ENCODE measurements at regions not wholly inside any gene's neighbourhood (a gene's known extent, or its start where the extent isn't known, plus 50 kb on each side); places are given as distances from the start of the nearest gene placed in this dataset.

DNA sequence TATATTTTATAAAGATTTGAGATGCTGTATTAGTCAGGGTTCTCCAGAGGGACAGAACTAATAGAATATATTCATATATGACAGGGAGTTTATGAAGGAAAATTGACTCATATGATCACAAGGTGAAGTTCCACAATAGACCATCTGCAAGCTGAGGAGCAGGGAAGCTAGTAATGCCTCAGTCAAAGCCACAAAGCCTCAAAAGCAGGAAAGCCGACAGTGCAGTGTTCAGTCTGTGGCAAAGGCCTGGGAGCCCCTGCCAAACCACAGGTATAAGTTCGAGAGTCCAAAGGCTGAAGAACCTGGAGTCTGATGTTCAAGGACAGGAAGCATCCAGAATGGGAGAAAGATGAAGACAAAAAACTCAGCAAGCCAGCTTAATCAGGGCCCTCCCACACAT, 382.2 kb downstream of the LRRC70 start:
- H2BK5ac ChIP-seq (ENCODE audit: insufficient read length, low read length), result no peak overlapping the region
- no peak overlapping the region for H4K5ac ChIP-seq (ENCODE audit: insufficient read length, low read depth, low read length)
- no peak overlapping the region for H2AFZ ChIP-seq (ENCODE audit: low read length)
- H3K4ac ChIP-seq (ENCODE audit: low read depth, low read length), result no peak overlapping the region
- H3K23ac ChIP-seq (ENCODE audit: insufficient read length, low read depth, low read length), result no peak overlapping the region
- H3K79me2 ChIP-seq (ENCODE audit: insufficient read depth, low read length), result no peaks in the 10 kb centered on the region
- no peak overlapping the region for H4K8ac ChIP-seq (replicated peaks; ENCODE audit: insufficient read length, low read depth, low read length)
- H3K56ac ChIP-seq (ENCODE audit: insufficient read length, low read depth, low read length), result no peak overlapping the region
- no peak overlapping the region for H3K18ac ChIP-seq (ENCODE audit: insufficient read length, low read depth, low read length)
- no peak overlapping the region for H2BK12ac ChIP-seq (ENCODE audit: insufficient read length, low read depth, low read length)
- peaks cover 15 to 42% (median 35%) of the 10 kb centered on the region in 3 experiments for H3K36me3 Mint-ChIP-seq (ENCODE audit: insufficient read depth in 1 of 3, low read depth in 3 of 3)
- H2BK120ac ChIP-seq (ENCODE audit: low read depth, low read length, poor library complexity, severe bottlenecking), result no peak overlapping the region
- H3K79me1 ChIP-seq (ENCODE audit: insufficient read depth, low read depth, low read length, poor library complexity, severe bottlenecking), result no peaks in the 10 kb centered on the region
- DNase-seq, result no peak
- no peak overlapping the region for H2BK20ac ChIP-seq (ENCODE audit: low read depth, low read length, poor library complexity, severe bottlenecking)
- H3K4me3 Mint-ChIP-seq, result no peak overlapping the region
- no peak overlapping the region for H3T11ph ChIP-seq (ENCODE audit: low read length)
- TF ChIP-seq, protein P1, sequence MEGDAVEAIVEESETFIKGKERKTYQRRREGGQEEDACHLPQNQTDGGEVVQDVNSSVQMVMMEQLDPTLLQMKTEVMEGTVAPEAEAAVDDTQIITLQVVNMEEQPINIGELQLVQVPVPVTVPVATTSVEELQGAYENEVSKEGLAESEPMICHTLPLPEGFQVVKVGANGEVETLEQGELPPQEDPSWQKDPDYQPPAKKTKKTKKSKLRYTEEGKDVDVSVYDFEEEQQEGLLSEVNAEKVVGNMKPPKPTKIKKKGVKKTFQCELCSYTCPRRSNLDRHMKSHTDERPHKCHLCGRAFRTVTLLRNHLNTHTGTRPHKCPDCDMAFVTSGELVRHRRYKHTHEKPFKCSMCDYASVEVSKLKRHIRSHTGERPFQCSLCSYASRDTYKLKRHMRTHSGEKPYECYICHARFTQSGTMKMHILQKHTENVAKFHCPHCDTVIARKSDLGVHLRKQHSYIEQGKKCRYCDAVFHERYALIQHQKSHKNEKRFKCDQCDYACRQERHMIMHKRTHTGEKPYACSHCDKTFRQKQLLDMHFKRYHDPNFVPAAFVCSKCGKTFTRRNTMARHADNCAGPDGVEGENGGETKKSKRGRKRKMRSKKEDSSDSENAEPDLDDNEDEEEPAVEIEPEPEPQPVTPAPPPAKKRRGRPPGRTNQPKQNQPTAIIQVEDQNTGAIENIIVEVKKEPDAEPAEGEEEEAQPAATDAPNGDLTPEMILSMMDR (conservative IDR thresholded peaks at IDR 0.05), result no peak
- H2BK15ac ChIP-seq (ENCODE audit: low read depth, low read length), result no peak overlapping the region
- no peak overlapping the region for H3K14ac ChIP-seq (ENCODE audit: insufficient read depth, low read length)
- H3K9me3 ChIP-seq (ENCODE audit: control insufficient read depth, low read depth, low read length), result peaks cover 19% of the 10 kb centered on the region
- H3K9ac ChIP-seq (ENCODE audit: extremely low read depth, insufficient read length, low read length), result no peak overlapping the region
- no CpG with 5 or more reads among the region's 2 CpGs for WGBS (ENCODE audit: extremely low coverage, insufficient read length, low lambda C conversion rate)
- H3K23me2 ChIP-seq (ENCODE audit: insufficient read length, low read depth, low read length, poor library complexity, severe bottlenecking), result no peaks in the 10 kb centered on the region
- H3K27ac Mint-ChIP-seq, result no peak overlapping the region
- peaks cover 4% of the 10 kb centered on the region; the same call in 1 of the 2 replicates for H3K27me3 Mint-ChIP-seq (ENCODE audit: low read depth)
- H3K27ac ChIP-seq (ENCODE audit: insufficient read length, low read depth, low read length), result no peak overlapping the region
- H3K4me1 Mint-ChIP-seq, result peaks cover 4 to 5% of the 10 kb centered on the region in 2 experiments; a peak in 2 of 4 replicates
- no peak overlapping the region for H4K91ac ChIP-seq (ENCODE audit: insufficient read length, low read depth, low read length)
- H3K4me2 ChIP-seq (ENCODE audit: insufficient read depth, insufficient read length, low read length), result no peak overlapping the region
- no peaks in the 10 kb centered on the region for H3K27me3 ChIP-seq (ENCODE audit: insufficient read depth, low read length)
- H2AK5ac ChIP-seq (ENCODE audit: insufficient read length, low read length), result no peak overlapping the region
- H4K20me1 ChIP-seq (ENCODE audit: control insufficient read depth, insufficient read depth, insufficient read length), result no peaks in the 10 kb centered on the region
- H3K9me3 Mint-ChIP-seq, result peaks cover 44 to 48% of the 10 kb centered on the region in 2 experiments
- no peaks in the 10 kb centered on the region for H3K4me1 ChIP-seq (ENCODE audit: insufficient read depth, low read length)

Measured in H9 (cell line).